ENCODE measurements at regions not wholly inside any gene's neighbourhood (a gene's known extent, or its start where the extent isn't known, plus 50 kb on each side); places are given as distances from the start of the nearest gene placed in this dataset.

- DNase-seq (ENCODE audit: low read depth): no peak
- no peak for TF ChIP-seq CTCF (IDR thresholded peaks at IDR 0.05; ENCODE audit: insufficient read depth, low read depth, low read length)
- no peak overlapping the region for H3K4me3 ChIP-seq (ENCODE audit: low read depth, low read length)
Measured at GRCh38 chr10:88023676-88024075, 160.3 kb downstream of the PTEN start.

DNA sequence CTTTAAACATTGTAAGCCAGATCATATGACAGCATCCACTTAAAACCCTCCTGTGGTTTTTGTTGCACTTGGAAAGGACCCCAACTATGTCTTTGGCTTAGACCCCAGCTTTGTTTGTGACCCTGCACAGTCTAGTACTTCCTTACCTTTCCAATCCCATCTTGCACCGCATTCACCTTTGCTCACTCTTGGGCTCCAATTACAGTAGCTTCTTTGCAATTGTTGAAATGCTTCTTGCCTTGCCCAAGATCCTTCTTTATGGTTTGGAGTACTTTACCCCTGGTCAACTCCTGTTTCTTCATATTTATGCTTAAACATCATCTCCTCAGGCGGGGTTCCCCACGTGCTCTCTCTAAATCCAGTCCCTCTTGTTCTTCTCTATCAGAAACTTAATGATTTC is 162.6 kb downstream of the PTEN start:
- no peak for TF ChIP-seq CTCF (IDR thresholded peaks at IDR 0.05; ENCODE audit: insufficient read depth, low read depth, low read length)
- DNase-seq (ENCODE audit: low read depth): no peak
- H3K4me3 ChIP-seq (ENCODE audit: low read depth, low read length): no peak overlapping the region

DNA sequence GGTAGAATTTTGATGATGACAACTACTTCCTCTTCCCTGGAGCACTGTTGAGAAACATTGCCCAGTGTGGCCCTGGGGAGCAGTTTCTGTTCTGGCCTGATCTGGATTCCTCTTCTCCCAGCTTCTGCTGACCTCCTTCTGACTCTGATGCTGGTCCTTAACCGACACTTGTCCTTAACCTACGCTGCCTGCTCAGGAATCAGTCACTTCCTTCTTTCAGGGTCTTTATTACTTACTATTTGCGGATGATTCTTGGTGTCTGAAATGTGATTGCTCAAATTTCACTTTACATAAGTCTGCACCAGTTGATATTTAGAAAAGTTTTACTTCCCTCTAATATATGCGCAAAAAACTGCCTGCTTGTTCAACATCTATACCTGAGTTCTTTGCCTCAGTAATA is 164.1 kb downstream of the PTEN start:
- no peak for DNase-seq (ENCODE audit: low read depth)
- TF ChIP-seq CTCF (IDR thresholded peaks at IDR 0.05; ENCODE audit: insufficient read depth, low read depth, low read length): no peak
- H3K4me3 ChIP-seq (ENCODE audit: low read depth, low read length): no peak overlapping the region

DNA sequence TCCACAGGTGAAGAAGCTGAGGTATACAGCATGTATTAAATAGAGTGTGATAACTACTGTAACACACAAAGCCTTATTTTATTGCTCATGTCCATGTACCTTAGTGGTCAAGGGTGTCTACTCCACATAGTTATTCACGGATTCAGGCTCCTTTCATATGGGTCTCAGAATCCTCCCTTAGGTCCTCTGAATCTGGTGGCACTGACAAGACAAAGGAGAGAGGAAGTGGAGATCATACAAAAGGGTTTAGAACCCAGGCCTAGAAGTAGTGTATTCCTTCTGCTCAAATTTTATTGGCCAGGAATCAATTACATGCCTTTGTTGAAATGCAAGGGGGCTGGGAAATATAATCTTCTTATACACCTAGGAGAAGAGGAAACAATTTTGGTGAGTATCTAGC is 164.6 kb downstream of the PTEN start:
- H3K4me3 ChIP-seq (ENCODE audit: low read depth, low read length): no peak overlapping the region
- no peak for DNase-seq (ENCODE audit: low read depth)
- no peak for TF ChIP-seq CTCF (IDR thresholded peaks at IDR 0.05; ENCODE audit: insufficient read depth, low read depth, low read length)

GRCh38 chr10:88028654-88029053 is 165.2 kb downstream of the PTEN start:
- no peak overlapping the region for H3K4me3 ChIP-seq (ENCODE audit: low read depth, low read length)
- no peak for DNase-seq (ENCODE audit: low read depth)
- no peak for TF ChIP-seq CTCF (IDR thresholded peaks at IDR 0.05; ENCODE audit: insufficient read depth, low read depth, low read length)

DNA sequence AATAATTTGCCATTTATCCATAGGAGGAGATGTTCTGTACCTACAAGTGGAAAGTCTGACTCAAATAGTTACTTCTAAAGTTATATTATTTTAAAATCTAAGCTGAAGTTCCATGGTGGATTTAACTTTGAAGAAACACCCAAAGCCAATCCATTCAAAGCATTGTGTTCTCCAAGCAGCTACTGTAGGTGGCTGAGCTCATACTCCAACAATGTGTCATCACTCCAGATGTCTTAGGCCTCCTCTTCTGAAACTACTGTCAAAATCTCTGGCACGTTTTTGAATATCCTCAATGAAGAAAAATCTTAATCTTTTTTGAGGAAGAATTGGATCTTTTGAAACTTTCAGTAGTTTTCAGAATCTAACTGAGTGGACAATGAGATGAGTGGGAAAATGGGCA is 169.1 kb downstream of the PTEN start:
- TF ChIP-seq CTCF (IDR thresholded peaks at IDR 0.05; ENCODE audit: insufficient read depth, low read depth, low read length): no peak
- no peak overlapping the region for H3K4me3 ChIP-seq (ENCODE audit: low read depth, low read length)
- peak; percentile 74 for DNase-seq (ENCODE audit: low read depth)

DNA sequence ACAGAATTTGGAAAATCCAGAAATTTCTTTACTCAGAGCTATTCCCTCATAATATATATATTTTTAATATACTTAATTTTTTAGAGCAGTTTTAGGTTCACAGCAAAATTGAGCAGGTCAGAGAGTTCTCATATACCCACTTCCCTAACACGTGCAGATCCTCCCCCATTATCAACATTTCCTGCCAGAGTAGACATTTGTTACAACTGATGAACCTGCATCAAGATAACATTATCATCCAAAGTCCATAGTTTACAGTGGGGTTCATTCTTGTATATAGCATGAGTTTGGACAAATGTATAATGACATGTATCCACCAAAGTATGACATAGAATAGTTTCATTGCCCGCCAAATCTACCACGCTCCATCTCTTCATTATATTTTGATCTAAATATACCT is 170.0 kb downstream of the PTEN start:
- TF ChIP-seq CTCF (IDR thresholded peaks at IDR 0.05; ENCODE audit: insufficient read depth, low read depth, low read length): no peak
- H3K4me3 ChIP-seq (ENCODE audit: low read depth, low read length): no peak overlapping the region
- no peak for DNase-seq (ENCODE audit: low read depth)

All from fibroblast of villous mesenchyme (primary cell).